ENCODE measurements at regions not wholly inside any gene's neighbourhood (a gene's known extent, or its start where the extent isn't known, plus 50 kb on each side); places are given as distances from the start of the nearest gene placed in this dataset.

DNA sequence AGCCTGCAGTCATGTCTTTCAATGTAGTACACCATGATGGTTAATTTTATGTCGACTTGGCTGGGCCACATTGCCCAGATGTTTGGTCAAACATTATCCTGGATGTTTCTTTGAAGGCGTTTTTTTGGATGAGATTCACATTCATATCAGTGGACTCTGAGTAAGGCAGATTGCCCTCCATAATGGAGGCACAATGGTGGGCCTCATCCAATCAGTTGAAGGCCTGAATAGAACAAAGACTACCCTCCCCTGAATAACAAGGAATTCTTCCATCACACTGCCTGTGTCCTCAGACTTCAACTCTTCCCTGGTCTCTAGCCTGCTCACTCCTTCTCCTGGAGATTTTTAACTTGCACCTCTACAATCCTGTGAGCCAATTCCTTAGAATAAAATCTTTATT is 83.8 kb upstream of the CHL1 start:
- TF ChIP-seq, protein P1, sequence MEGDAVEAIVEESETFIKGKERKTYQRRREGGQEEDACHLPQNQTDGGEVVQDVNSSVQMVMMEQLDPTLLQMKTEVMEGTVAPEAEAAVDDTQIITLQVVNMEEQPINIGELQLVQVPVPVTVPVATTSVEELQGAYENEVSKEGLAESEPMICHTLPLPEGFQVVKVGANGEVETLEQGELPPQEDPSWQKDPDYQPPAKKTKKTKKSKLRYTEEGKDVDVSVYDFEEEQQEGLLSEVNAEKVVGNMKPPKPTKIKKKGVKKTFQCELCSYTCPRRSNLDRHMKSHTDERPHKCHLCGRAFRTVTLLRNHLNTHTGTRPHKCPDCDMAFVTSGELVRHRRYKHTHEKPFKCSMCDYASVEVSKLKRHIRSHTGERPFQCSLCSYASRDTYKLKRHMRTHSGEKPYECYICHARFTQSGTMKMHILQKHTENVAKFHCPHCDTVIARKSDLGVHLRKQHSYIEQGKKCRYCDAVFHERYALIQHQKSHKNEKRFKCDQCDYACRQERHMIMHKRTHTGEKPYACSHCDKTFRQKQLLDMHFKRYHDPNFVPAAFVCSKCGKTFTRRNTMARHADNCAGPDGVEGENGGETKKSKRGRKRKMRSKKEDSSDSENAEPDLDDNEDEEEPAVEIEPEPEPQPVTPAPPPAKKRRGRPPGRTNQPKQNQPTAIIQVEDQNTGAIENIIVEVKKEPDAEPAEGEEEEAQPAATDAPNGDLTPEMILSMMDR (IDR thresholded peaks at IDR 0.05) = no peak
- TF ChIP-seq POLR2A (IDR thresholded peaks at IDR 0.05) (no peak), POLR2AphosphoS5 (IDR thresholded peaks at IDR 0.05; ENCODE audit: insufficient read depth in 1 of 2, low read depth in 1 of 2) (no peak)

Measured in vagina (tissue), 2 donors.